C4-2B (cell line): ENCODE measurements at regions not wholly inside any gene's neighbourhood (a gene's known extent, or its start where the extent isn't known, plus 50 kb on each side); places are given as distances from the start of the nearest gene placed in this dataset.

ENCODE experiments used
- H3K27ac ChIP-seq: fragments of 450-650 bp; 2 replicates; pipeline ENCODE4 v1.5.1; 2017
- ZFX ChIP-seq: fragments of 450-650 bp; IDR thresholded peaks from 2 replicates; pipeline ENCODE4 v1.6.1; 2017
- TF ChIP-seq, protein P1 (sequence below): fragments of 450-650 bp; conservative IDR thresholded peaks from 2 replicates; pipeline ENCODE4 v1.5.1; 2017; ENCODE audit warnings: mild to moderate bottlenecking

DNA sequence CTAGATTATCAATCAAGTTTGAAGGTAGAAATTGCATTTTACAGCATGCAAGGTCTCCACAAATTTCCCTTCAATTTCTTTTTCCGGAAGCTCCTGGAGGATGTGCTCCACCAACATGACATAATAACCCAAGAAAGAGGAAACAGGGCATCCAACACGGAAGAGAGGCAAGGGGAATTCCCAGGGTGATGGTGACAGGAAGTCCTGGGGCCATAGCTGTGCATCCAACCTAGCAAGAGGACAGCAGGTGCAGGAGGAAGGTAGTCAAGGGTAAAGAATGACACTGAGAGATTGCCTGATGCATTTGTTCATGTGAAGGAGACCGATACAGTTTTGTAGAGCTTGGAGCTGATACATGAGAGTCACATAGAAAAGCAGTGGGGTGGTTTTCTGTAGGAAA, 115.7 kb upstream of the LSM6 start:
- H3K27ac ChIP-seq: no peak overlapping the region
- TF ChIP-seq ZFX: no peak
- TF ChIP-seq, protein P1, sequence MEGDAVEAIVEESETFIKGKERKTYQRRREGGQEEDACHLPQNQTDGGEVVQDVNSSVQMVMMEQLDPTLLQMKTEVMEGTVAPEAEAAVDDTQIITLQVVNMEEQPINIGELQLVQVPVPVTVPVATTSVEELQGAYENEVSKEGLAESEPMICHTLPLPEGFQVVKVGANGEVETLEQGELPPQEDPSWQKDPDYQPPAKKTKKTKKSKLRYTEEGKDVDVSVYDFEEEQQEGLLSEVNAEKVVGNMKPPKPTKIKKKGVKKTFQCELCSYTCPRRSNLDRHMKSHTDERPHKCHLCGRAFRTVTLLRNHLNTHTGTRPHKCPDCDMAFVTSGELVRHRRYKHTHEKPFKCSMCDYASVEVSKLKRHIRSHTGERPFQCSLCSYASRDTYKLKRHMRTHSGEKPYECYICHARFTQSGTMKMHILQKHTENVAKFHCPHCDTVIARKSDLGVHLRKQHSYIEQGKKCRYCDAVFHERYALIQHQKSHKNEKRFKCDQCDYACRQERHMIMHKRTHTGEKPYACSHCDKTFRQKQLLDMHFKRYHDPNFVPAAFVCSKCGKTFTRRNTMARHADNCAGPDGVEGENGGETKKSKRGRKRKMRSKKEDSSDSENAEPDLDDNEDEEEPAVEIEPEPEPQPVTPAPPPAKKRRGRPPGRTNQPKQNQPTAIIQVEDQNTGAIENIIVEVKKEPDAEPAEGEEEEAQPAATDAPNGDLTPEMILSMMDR: no peak

GRCh38 chr4:146059151-146059550, 116.4 kb upstream of the LSM6 start:
- no peak overlapping the region for H3K27ac ChIP-seq
- TF ChIP-seq, protein P1: no peak
- no peak for TF ChIP-seq ZFX

GRCh38 chr4:146058531-146058930, 117.0 kb upstream of the LSM6 start:
- TF ChIP-seq, protein P1: no peak
- no peak for TF ChIP-seq ZFX

GRCh38 chr4:146054676-146055075, 116.1 kb upstream of the ZNF827 start:
- no peak overlapping the region for H3K27ac ChIP-seq
- TF ChIP-seq ZFX: no peak
- TF ChIP-seq, protein P1: no peak

More at GRCh38 chr4:146058531-146058930, 117.0 kb upstream of the LSM6 start:
- no peak overlapping the region for H3K27ac ChIP-seq

- TF ChIP-seq, protein P1: no peak
- TF ChIP-seq ZFX: no peak
- no peak overlapping the region for H3K27ac ChIP-seq
Observed at GRCh38 chr4:146053891-146054290, 115.3 kb upstream of the ZNF827 start.

- no peak overlapping the region for H3K27ac ChIP-seq
Observed at GRCh38 chr4:146051728-146052391, 113.2 kb upstream of the ZNF827 start.

DNA sequence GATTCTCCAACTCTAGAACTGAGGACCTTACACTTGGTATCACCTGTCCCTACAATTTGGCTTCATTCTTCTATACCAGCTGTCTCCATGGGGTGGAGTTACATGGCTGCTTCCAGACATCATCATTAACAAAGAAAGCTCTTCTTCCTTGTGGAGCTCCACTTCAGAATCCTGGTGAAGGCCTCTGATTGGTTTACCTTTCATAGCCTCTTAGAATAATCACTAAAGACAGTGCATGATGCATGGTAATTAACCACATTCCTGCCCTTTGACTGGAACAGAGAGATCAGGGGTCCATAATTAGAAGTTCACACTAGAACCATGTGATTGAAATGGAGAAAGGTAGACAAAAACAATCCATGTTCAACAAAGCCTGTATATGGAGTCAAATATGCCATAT, 112.6 kb upstream of the ZNF827 start:
- H3K27ac ChIP-seq: no peak overlapping the region
- TF ChIP-seq, protein P1: no peak
- no peak for TF ChIP-seq ZFX

More at GRCh38 chr4:146051728-146052391, 113.2 kb upstream of the ZNF827 start:
- TF ChIP-seq, protein P1: no peak
- no peak for TF ChIP-seq ZFX
